ENCODE measurements at regions not wholly inside any gene's neighbourhood (a gene's known extent, or its start where the extent isn't known, plus 50 kb on each side); places are given as distances from the start of the nearest gene placed in this dataset.
A peak's percentile ranks its signal among the peaks of the same experiment; 100 is the strongest.

- DNase-seq, result no peak
Measured at GRCh38 chr12:24400533-24400932, 451.1 kb upstream of the SOX5 start.

- DNase-seq, result no peak
Measured at GRCh38 chr12:24398605-24399004, 449.1 kb upstream of the SOX5 start.

- DNase-seq, result no peak
Measured at GRCh38 chr12:24396224-24396623, 446.8 kb upstream of the SOX5 start.

GRCh38 chr12:24394246-24394645, 444.8 kb upstream of the SOX5 start:
- DNase-seq, result no peak

GRCh38 chr12:24393071-24393470, 443.6 kb upstream of the SOX5 start:
- no peak for DNase-seq

GRCh38 chr12:24389394-24389793, 439.9 kb upstream of the SOX5 start:
- DNase-seq, result no peak

- no peak for DNase-seq
Measured at GRCh38 chr12:24387381-24387780, 437.9 kb upstream of the SOX5 start.

GRCh38 chr12:24386836-24387235, 437.4 kb upstream of the SOX5 start:
- DNase-seq, result no peak

GRCh38 chr12:24381790-24382189, 432.3 kb upstream of the SOX5 start:
- no peak for DNase-seq

- DNase-seq, result no peak
Measured at GRCh38 chr12:24379861-24380521, 430.5 kb upstream of the SOX5 start.

- no peak for DNase-seq
Measured at GRCh38 chr12:24379433-24379832, 430.0 kb upstream of the SOX5 start.

GRCh38 chr12:24378548-24379407, 429.3 kb upstream of the SOX5 start:
- no peak for DNase-seq

GRCh38 chr12:24374452-24374851, 425.0 kb upstream of the SOX5 start:
- DNase-seq, result no peak

- no peak for DNase-seq
Measured at GRCh38 chr12:24373004-24373403, 423.5 kb upstream of the SOX5 start.

GRCh38 chr12:24366514-24366913, 417.0 kb upstream of the SOX5 start:
- no peak for DNase-seq

- DNase-seq, result peak; percentile 93
Measured at GRCh38 chr12:24364921-24365320, 415.5 kb upstream of the SOX5 start.

- peak; percentile 86 for DNase-seq
Measured at GRCh38 chr12:24363177-24363754, 413.8 kb upstream of the SOX5 start.

- DNase-seq, result no peak
Measured at GRCh38 chr12:24361877-24362580, 412.6 kb upstream of the SOX5 start.

GRCh38 chr12:24360907-24361306, 411.4 kb upstream of the SOX5 start:
- DNase-seq, result no peak

GRCh38 chr12:24360461-24360860, 411.0 kb upstream of the SOX5 start:
- no peak for DNase-seq

GRCh38 chr12:24360057-24360456, 410.6 kb upstream of the SOX5 start:
- DNase-seq, result peak; percentile 82

GRCh38 chr12:24359418-24359817, 409.9 kb upstream of the SOX5 start:
- no peak for DNase-seq

GRCh38 chr12:24356240-24356804, 406.9 kb upstream of the SOX5 start:
- DNase-seq, result no peak
